SIG-M5 treated with dmso at 0.1 percent for 504 hours (cell line): ENCODE measurements at regions not wholly inside any gene's neighbourhood (a gene's known extent, or its start where the extent isn't known, plus 50 kb on each side); places are given as distances from the start of the nearest gene placed in this dataset.

Experiments
- DNase-seq: peaks from one replicate; lab custom pipeline; 2025; ENCODE audit not compliant: unreplicated experiment; lab: John Stamatoyannopoulos, UW

- DNase-seq = peak; percentile 5
Measured at GRCh38 chr6:21420146-21420878, 173.2 kb upstream of the SOX4 start.

GRCh38 chr6:21420926-21421325 lies 172.6 kb upstream of the SOX4 start:
- no peak for DNase-seq

GRCh38 chr6:21423106-21423854 lies 170.3 kb upstream of the SOX4 start:
- DNase-seq = no peak

DNA sequence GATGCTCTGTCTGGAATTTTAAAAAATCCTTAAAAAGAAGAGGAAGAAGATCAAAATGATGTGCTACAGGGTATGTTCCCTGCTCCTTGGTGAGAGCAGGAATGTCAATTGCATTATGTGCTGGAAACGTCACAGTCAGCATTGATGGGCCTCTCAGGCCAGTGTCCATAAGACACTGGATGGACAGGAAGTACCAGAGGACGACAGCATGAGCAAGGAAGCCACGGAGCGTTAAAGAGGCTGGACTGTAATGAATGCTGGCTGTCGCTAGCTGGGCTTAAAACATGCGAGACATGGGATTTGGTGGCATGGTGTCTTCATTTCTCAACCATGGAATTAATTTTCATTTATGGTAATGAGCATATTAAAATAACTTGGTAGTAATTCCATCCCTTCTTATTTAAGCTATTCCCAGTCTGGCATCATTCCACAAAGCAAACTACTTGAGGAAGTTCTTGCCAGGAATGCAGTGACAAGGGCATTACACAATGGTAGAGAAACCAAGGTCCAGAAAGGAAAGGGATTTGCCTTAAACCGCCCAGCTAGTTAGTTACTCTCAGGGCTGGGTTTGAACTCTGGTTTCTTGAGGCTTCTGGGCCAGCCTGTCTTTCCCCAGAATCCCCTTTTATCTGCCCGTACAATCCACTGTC lies 166.6 kb upstream of the SOX4 start:
- DNase-seq = no peak

DNA sequence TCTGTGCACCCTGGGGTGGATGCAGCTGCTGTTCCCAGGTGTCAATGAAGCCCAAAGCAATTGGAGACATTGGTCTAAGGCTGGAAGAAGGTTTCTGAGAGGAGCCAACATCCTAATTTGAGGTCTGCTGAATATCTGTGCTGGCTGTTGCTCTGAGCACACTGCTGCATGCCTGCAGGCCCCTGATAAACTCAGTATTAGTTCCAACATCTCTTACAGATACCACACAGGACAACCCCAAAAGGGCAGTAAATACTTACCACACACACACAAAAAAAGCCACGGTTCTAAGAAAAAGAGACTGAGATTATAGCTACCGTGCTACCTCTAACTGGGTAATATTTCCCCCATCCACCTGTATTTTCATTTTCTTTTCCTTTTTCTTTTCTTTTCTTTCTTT lies 164.3 kb upstream of the SOX4 start:
- DNase-seq = no peak

GRCh38 chr6:21431526-21431925 lies 162.0 kb upstream of the SOX4 start:
- DNase-seq = peak; percentile 82

- DNase-seq = no peak
Measured at GRCh38 chr6:21436625-21437024, 156.9 kb upstream of the SOX4 start.

DNA sequence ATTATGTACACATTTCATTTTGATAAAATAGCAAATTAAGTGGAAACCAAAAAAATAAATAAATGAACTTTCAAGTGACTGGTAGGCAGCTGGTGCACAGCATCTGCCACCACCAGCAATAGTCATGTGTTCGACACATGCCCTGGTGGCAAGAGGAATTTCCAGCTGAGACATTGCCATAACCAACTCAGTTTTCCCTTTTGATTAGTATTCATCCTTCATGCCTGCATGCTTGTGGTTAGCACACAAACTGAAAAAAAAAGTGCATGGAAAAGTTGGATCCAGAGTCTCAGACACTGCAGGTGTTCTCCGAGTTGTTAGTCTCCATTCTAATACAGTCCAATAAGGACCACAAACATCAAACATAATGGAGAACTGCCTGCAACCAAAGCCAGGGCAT lies 156.0 kb upstream of the SOX4 start:
- DNase-seq = no peak

DNA sequence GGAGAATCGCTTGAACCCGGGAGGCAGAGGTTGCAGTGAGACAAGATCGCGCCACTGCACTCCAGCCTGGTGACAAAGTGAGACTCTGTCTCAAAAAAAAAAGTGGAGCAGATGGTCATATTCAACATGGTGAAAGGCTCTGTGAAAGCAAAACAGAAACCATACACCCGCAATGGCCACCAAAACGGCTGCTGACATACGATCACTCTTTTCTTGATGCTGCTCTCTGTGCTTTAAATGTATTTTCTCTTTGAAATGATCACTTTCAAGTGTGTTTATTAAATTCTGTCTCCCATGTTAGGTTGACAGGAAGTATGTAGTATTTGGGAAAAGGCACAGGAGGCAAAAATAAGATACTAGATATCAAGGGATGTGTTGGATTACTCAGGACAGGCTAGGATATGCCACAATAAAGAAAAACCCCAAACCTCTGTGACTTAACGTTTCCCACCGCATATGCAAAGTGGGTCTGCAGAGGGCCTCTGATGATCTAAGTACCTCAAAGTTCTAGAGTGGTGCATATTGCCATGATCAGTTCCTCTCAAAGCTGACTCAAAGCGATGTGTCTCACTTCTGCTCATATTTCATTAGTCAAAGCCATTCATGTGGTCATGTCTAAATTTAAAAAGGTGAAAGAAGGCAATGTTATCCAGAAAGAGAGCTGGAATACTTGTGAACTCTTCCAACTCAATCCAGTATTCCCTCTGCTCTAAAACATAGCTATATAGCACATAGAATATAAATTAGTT lies 155.1 kb upstream of the SOX4 start:
- DNase-seq = peak; percentile 92

GRCh38 chr6:21438986-21439352 lies 154.6 kb upstream of the SOX4 start:
- peak; percentile 82 for DNase-seq

- DNase-seq = peak; percentile 6
Measured at GRCh38 chr6:21441386-21441785, 152.2 kb upstream of the SOX4 start.

DNA sequence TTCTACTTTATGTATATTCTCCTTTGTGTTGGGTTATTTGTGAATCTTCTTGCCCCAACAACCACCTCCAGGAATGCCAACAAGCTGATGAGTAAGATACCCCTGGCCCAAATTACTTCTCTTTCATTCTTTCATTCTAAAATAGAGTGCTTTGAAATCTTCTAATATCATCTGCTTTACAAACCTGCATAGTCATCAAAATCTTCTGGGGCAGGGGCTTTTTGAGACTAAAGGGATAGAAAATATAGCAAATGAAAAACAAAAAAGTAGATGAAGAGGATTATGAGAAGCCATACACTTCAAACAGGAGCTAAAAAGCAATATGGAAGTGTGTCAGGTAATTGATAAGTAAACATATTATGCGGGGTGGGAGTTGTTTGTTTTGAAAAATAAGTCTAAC lies 150.7 kb upstream of the SOX4 start:
- no peak for DNase-seq

DNA sequence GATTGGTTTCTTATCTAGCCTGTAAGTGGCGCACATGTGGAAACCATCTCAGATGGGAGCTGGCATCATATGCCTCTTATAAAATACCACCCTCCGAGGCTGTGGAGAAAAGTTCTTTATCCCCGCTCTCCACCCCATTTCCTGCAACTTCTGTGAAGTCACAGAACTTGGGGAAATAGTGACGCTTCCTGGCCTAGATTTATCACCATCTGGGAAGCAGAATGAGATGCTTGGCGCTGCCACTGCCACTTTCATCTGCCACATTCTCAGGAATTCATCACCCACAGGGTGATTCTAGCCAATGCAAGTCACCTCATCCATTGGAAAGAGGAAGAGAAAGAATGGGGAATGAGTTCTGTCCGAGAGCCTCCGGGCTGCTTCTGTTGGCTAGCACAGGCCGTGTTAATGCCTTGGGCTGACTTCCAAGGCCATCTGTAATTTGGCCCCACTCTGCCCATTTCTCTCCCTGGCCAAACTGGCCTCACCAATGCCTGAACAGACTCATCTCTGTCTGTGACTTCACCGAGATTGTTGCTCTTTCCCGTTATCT lies 148.8 kb upstream of the SOX4 start:
- DNase-seq = no peak

- no peak for DNase-seq
Measured at GRCh38 chr6:21447987-21448386, 145.6 kb upstream of the SOX4 start.

GRCh38 chr6:21448485-21449109 lies 145.0 kb upstream of the SOX4 start:
- no peak for DNase-seq

- no peak for DNase-seq
Measured at GRCh38 chr6:21450149-21450548, 143.4 kb upstream of the SOX4 start.

- DNase-seq = no peak
Measured at GRCh38 chr6:21450628-21451027, 142.9 kb upstream of the SOX4 start.

DNA sequence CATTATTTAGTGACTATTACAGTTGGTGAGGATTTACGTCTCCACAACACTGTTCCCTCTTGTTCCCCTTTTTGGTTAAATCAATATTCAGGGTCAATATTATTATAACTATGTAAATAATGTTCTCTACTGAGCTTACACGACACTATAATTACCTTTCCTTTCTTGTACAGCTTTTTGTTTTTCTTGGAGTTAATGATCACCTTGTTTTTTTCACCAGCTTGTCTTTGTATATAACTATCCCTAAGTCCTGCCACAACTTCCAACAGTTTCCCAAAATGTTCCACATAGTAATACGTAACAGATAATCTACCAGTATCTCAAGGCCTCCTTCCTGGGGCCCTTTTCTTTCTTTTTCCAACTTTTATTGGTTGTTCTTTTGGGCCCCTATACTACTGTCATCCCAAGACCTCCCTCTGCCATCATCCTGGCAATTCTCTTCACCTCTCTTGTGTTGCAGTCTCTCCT lies 142.0 kb upstream of the SOX4 start:
- DNase-seq = no peak

- no peak for DNase-seq
Measured at GRCh38 chr6:21454262-21454661, 139.3 kb upstream of the SOX4 start.

- no peak for DNase-seq
Measured at GRCh38 chr6:21455071-21455470, 138.5 kb upstream of the SOX4 start.

- no peak for DNase-seq
Measured at GRCh38 chr6:21457647-21458046, 135.9 kb upstream of the SOX4 start.
